ENCODE measurements at regions not wholly inside any gene's neighbourhood (a gene's known extent, or its start where the extent isn't known, plus 50 kb on each side); places are given as distances from the start of the nearest gene placed in this dataset.

GRCh38 chr2:41937464-41937906 is 110.3 kb upstream of the PKDCC start:
- WGBS (ENCODE audit: insufficient coverage, low coverage, low lambda C conversion rate, missing lambda C conversion rate) = 83% methylated on average over 1 of the region's 5 CpGs
- TF ChIP-seq CTCF (IDR thresholded peaks at IDR 0.05) (no peak), POLR2A (IDR thresholded peaks at IDR 0.05) (no peak)
- H3K36me3 ChIP-seq = no peaks in the 10 kb centered on the region
- H3K9me3 ChIP-seq = no peaks in the 10 kb centered on the region
- H3K27ac ChIP-seq = no peak overlapping the region
- H3K4me3 ChIP-seq = no peak overlapping the region
- intact Hi-C loops (cut with DNase I) = no loop called here
- DNase-seq = no peak
- H3K4me1 ChIP-seq = no peaks in the 10 kb centered on the region
- no peaks in the 10 kb centered on the region for H3K27me3 ChIP-seq
- no peak for ATAC-seq

- H3K36me3 ChIP-seq = no peaks in the 10 kb centered on the region
- 17% methylated on average over 5 of the region's 9 CpGs for WGBS (ENCODE audit: insufficient coverage, low coverage, low lambda C conversion rate, missing lambda C conversion rate)
- no peaks in the 10 kb centered on the region for H3K4me1 ChIP-seq
- intact Hi-C loops (cut with DNase I) = no loop called here
- H3K27ac ChIP-seq = no peak overlapping the region
- no peaks in the 10 kb centered on the region for H3K9me3 ChIP-seq
- no peak overlapping the region for H3K4me3 ChIP-seq
- DNase-seq = no peak
- no peak for TF ChIP-seq CTCF (IDR thresholded peaks at IDR 0.05)
- TF ChIP-seq POLR2A (IDR thresholded peaks at IDR 0.05) = no peak
- no peaks in the 10 kb centered on the region for H3K27me3 ChIP-seq
- peak in 1 of 4 donors; percentile 24 for ATAC-seq
Observed at GRCh38 chr2:41937921-41938708, 109.7 kb upstream of the PKDCC start.

GRCh38 chr2:41940060-41940744 is 107.6 kb upstream of the PKDCC start:
- Histone ChIP-seq H3K27me3 (no peaks in the 10 kb centered on the region), H3K4me1 (no peaks in the 10 kb centered on the region), H3K27ac (no peak overlapping the region), H3K9me3 (no peaks in the 10 kb centered on the region), H3K4me3 (no peak overlapping the region), H3K36me3 (no peaks in the 10 kb centered on the region)
- ATAC-seq = no peak
- DNase-seq = no peak
- TF ChIP-seq POLR2A (IDR thresholded peaks at IDR 0.05) (no peak), CTCF (IDR thresholded peaks at IDR 0.05) (no peak)
- 47% methylated on average over 4 of the region's 8 CpGs for WGBS (ENCODE audit: insufficient coverage, low coverage, low lambda C conversion rate, missing lambda C conversion rate)
- intact Hi-C loops (cut with DNase I) = loop anchor here in 1 of 2 donors (5.0 kb wide), 1 partner anchor 128 kb away; no protein-coding TSS in a partner anchor

- DNase-seq = no peak
- no peak overlapping the region for H3K27ac ChIP-seq
- H3K4me3 ChIP-seq = no peak overlapping the region
- peak in 3 of 4 donors; percentile 24 to 39 (median 26) for ATAC-seq
- 45% methylated on average over 6 of the region's 6 CpGs for WGBS (ENCODE audit: insufficient coverage, low coverage, low lambda C conversion rate, missing lambda C conversion rate)
- no peak for TF ChIP-seq POLR2A (IDR thresholded peaks at IDR 0.05)
- H3K27me3 ChIP-seq = no peaks in the 10 kb centered on the region
- no peaks in the 10 kb centered on the region for H3K4me1 ChIP-seq
- no peaks in the 10 kb centered on the region for H3K9me3 ChIP-seq
- H3K36me3 ChIP-seq = no peaks in the 10 kb centered on the region
- intact Hi-C loops (cut with DNase I) = loop anchor here in 1 of 2 donors (5.0 kb wide), 1 partner anchor 128 kb away; no protein-coding TSS in a partner anchor
Observed at GRCh38 chr2:41940745-41941063, 107.1 kb upstream of the PKDCC start.

- ATAC-seq (no peak), DNase-seq (no peak)
- Histone ChIP-seq H3K4me3 (no peak overlapping the region), H3K4me1 (no peaks in the 10 kb centered on the region), H3K27me3 (no peaks in the 10 kb centered on the region), H3K9me3 (no peaks in the 10 kb centered on the region), H3K36me3 (no peaks in the 10 kb centered on the region), H3K27ac (no peak overlapping the region)
- WGBS (ENCODE audit: insufficient coverage, low coverage, low lambda C conversion rate, missing lambda C conversion rate) = 86% methylated on average over 2 of the region's 3 CpGs
- intact Hi-C loops (cut with DNase I) = loop anchor here in 1 of 2 donors (5.0 kb wide), 1 partner anchor 130 kb away; no protein-coding TSS in a partner anchor
- TF ChIP-seq CTCF (IDR thresholded peaks at IDR 0.05) (no peak), POLR2A (IDR thresholded peaks at IDR 0.05) (no peak)
Observed at GRCh38 chr2:41941831-41942230, 106.0 kb upstream of the PKDCC start.
